ENCODE measurements at regions not wholly inside any gene's neighbourhood (a gene's known extent, or its start where the extent isn't known, plus 50 kb on each side); places are given as distances from the start of the nearest gene placed in this dataset.

GRCh38 chr4:20403846-20404245, 152.1 kb downstream of the SLIT2 start:
- no peak for DNase-seq (ENCODE audit: low read depth)

GRCh38 chr4:20408611-20409010, 156.9 kb downstream of the SLIT2 start:
- no peak for DNase-seq (ENCODE audit: low read depth)

- no peak for DNase-seq (ENCODE audit: low read depth)
Observed at GRCh38 chr4:20412072-20412471, 160.4 kb downstream of the SLIT2 start.

- no peak for DNase-seq (ENCODE audit: low read depth)
Observed at GRCh38 chr4:20416800-20417199, 165.1 kb downstream of the SLIT2 start.

- peak; percentile 1 for DNase-seq (ENCODE audit: low read depth)
Observed at GRCh38 chr4:20418861-20419451, 167.3 kb downstream of the SLIT2 start.

GRCh38 chr4:20420916-20421602, 169.4 kb downstream of the SLIT2 start:
- DNase-seq (ENCODE audit: low read depth): no peak

GRCh38 chr4:20421603-20421985, 169.9 kb downstream of the SLIT2 start:
- no peak for DNase-seq (ENCODE audit: low read depth)

GRCh38 chr4:20422398-20422797, 170.7 kb downstream of the SLIT2 start:
- peak; percentile 9 for DNase-seq (ENCODE audit: low read depth)

- DNase-seq (ENCODE audit: low read depth): no peak
Observed at GRCh38 chr4:20423420-20423819, 171.7 kb downstream of the SLIT2 start.

GRCh38 chr4:20426028-20426427, 174.3 kb downstream of the SLIT2 start:
- DNase-seq (ENCODE audit: low read depth): no peak

GRCh38 chr4:20428436-20429160, 176.9 kb downstream of the SLIT2 start:
- DNase-seq (ENCODE audit: low read depth): no peak

- DNase-seq (ENCODE audit: low read depth): no peak
Observed at GRCh38 chr4:20430259-20430941, 178.7 kb downstream of the SLIT2 start.

GRCh38 chr4:20431543-20431951, 179.8 kb downstream of the SLIT2 start:
- DNase-seq (ENCODE audit: low read depth): no peak

- DNase-seq (ENCODE audit: low read depth): no peak
Observed at GRCh38 chr4:20432088-20432487, 180.4 kb downstream of the SLIT2 start.

GRCh38 chr4:20433097-20433705, 181.5 kb downstream of the SLIT2 start:
- no peak for DNase-seq (ENCODE audit: low read depth)

GRCh38 chr4:20440170-20440569, 188.5 kb downstream of the SLIT2 start:
- no peak for DNase-seq (ENCODE audit: low read depth)

GRCh38 chr4:20443015-20443805, 191.5 kb downstream of the SLIT2 start:
- DNase-seq (ENCODE audit: low read depth): no peak

- DNase-seq (ENCODE audit: low read depth): no peak
Observed at GRCh38 chr4:20444599-20445337, 193.1 kb downstream of the SLIT2 start.

GRCh38 chr4:20445933-20446723, 194.4 kb downstream of the SLIT2 start:
- DNase-seq (ENCODE audit: low read depth): no peak

GRCh38 chr4:20447103-20447502, 195.4 kb downstream of the SLIT2 start:
- DNase-seq (ENCODE audit: low read depth): no peak

All from stimulated activated CD4-positive, alpha-beta T cell treated with anti-CD3 and anti-CD28 coated beads, Interleukin-2, amount 100 ng/mL, for 4 hours (primary cell).